OCI-LY1 (cell line): ENCODE measurements at regions not wholly inside any gene's neighbourhood (a gene's known extent, or its start where the extent isn't known, plus 50 kb on each side); places are given as distances from the start of the nearest gene placed in this dataset.

Experiments used
- H2AFZ ChIP-seq: fragments of 200-600 bp; sonication (generic), shearing (Covaris generic); 2 replicates; pipeline ENCODE4 v1.6.0; 2014; ENCODE audit warnings: antibody characterized with exemption, mild to moderate bottlenecking, low read length
- H3F3A ChIP-seq: fragments of 200-600 bp; sonication (generic), shearing (Covaris generic); 2 replicates; pipeline ENCODE4 v1.6.0; 2014; ENCODE audit warnings: mild to moderate bottlenecking, antibody characterized with exemption, low read length, moderate library complexity; ENCODE audit not compliant: insufficient read depth
- H3K27ac ChIP-seq: fragments of 200-600 bp; sonication (generic); 2 replicates; pipeline ENCODE4 v1.5.1; 2014; ENCODE audit warnings: low read length, mixed run types, mild to moderate bottlenecking, low read depth; ENCODE audit not compliant: poor library complexity, severe bottlenecking
- H3K27me3 ChIP-seq: fragments of 200-600 bp; sonication (generic); 2 replicates; pipeline ENCODE4 v1.6.0; 2014; ENCODE audit warnings: antibody characterized with exemption, mild to moderate bottlenecking, low read length, moderate library complexity; ENCODE audit not compliant: insufficient read depth
- H3K36me3 ChIP-seq: fragments of 200-600 bp; sonication (generic); 2 replicates; pipeline ENCODE4 v1.6.1; 2014; ENCODE audit warnings: mild to moderate bottlenecking, antibody characterized with exemption, low read length, moderate library complexity, mixed read lengths; ENCODE audit not compliant: insufficient read depth
- H3K4me1 ChIP-seq: fragments of 200-600 bp; sonication (generic); 2 replicates; pipeline ENCODE4 v1.5.1; 2014; ENCODE audit warnings: mild to moderate bottlenecking, low read length, moderate library complexity; ENCODE audit not compliant: insufficient read depth, severe bottlenecking
- H3K4me2 ChIP-seq: fragments of 200-600 bp; sonication (generic), shearing (Covaris generic); 2 replicates; pipeline ENCODE4 v1.6.1; 2014; ENCODE audit warnings: low read length
- H3K4me3 ChIP-seq: fragments of 200-600 bp; sonication (generic); 2 replicates; pipeline ENCODE4 v1.5.1; 2014; ENCODE audit warnings: low read length, low read depth, mild to moderate bottlenecking, mixed read lengths; ENCODE audit not compliant: poor library complexity, severe bottlenecking
- H3K79me2 ChIP-seq: fragments of 200-600 bp; shearing (Covaris generic); 2 replicates; pipeline ENCODE4 v1.6.1; 2016; ENCODE audit warnings: mixed run types, low read length, mixed read lengths; ENCODE audit not compliant: insufficient read depth
- H3K9ac ChIP-seq: fragments of 200-600 bp; sonication (generic), shearing (Covaris generic); 2 replicates; pipeline ENCODE4 v1.6.1; 2014; ENCODE audit warnings: mild to moderate bottlenecking, low read length, mixed read lengths
- H3K9me2 ChIP-seq: fragments of 200-600 bp; sonication (generic), shearing (Covaris generic); 2 replicates; pipeline ENCODE4 v1.6.1; 2014; ENCODE audit warnings: low read depth, mild to moderate bottlenecking, low read length, mixed read lengths
- H3K9me3 ChIP-seq: fragments of 200-600 bp; shearing (Covaris generic); 2 replicates; pipeline ENCODE4 v1.6.1; 2014; ENCODE audit warnings: low read length, mixed read lengths
- H4K20me1 ChIP-seq: fragments of 200-600 bp; sonication (generic), shearing (Covaris generic); 2 replicates; pipeline ENCODE4 v1.6.0; 2016; ENCODE audit warnings: mild to moderate bottlenecking, low read length; ENCODE audit not compliant: insufficient read depth
- CTCF ChIP-seq: fragments of 200-600 bp; sonication (generic), shearing (Covaris generic); IDR thresholded peaks from 2 replicates; pipeline ENCODE4 v1.5.1; 2017; ENCODE audit warnings: mild to moderate bottlenecking, antibody characterized with exemption, low read length, moderate library complexity, mixed read lengths
- EZH2 ChIP-seq: fragments of 200-600 bp; sonication (generic), shearing (Covaris generic); IDR thresholded peaks from 2 replicates; pipeline ENCODE4 v1.8.0; 2017; ENCODE audit warnings: borderline replicate concordance, mixed run types, mild to moderate bottlenecking, antibody characterized with exemption, low read length, moderate library complexity, mixed read lengths

GRCh38 chr22:48309836-48310235 is 1517.8 kb downstream of the BRD1 start:
- no peaks in the 10 kb centered on the region for H4K20me1 ChIP-seq
- H3K36me3 ChIP-seq = no peaks in the 10 kb centered on the region; the same call in 1 of the 2 replicates

GRCh38 chr22:48309115-48309705 is 1518.5 kb downstream of the BRD1 start:
- H3K9me2 ChIP-seq = no peaks in the 10 kb centered on the region
- TF ChIP-seq EZH2 (no peak), CTCF (no peak)
- H3K9me3 ChIP-seq = peaks cover 8% of the 10 kb centered on the region; the same call in 1 of the 2 replicates
- no peak overlapping the region for H2AFZ ChIP-seq
- no peak overlapping the region for H3K4me2 ChIP-seq
- no peaks in the 10 kb centered on the region for H3K27me3 ChIP-seq
- no peak overlapping the region for H3K9ac ChIP-seq
- no peaks in the 10 kb centered on the region; the same call in 1 of the 2 replicates for H3K36me3 ChIP-seq
- H4K20me1 ChIP-seq = no peaks in the 10 kb centered on the region
- H3K79me2 ChIP-seq = no peaks in the 10 kb centered on the region
- H3K4me1 ChIP-seq = no peaks in the 10 kb centered on the region
- H3K27ac ChIP-seq = no peak overlapping the region
- H3F3A ChIP-seq = no peaks in the 10 kb centered on the region
- H3K4me3 ChIP-seq = no peak overlapping the region

More at GRCh38 chr22:48309836-48310235, 1517.8 kb downstream of the BRD1 start:
- no peaks in the 10 kb centered on the region for H3K9me2 ChIP-seq
- no peak overlapping the region for H3K4me3 ChIP-seq
- no peaks in the 10 kb centered on the region for H3K27me3 ChIP-seq
- TF ChIP-seq EZH2 (no peak), CTCF (no peak)
- peaks cover 8% of the 10 kb centered on the region; the same call in 1 of the 2 replicates for H3K9me3 ChIP-seq
- H3F3A ChIP-seq = no peaks in the 10 kb centered on the region
- no peak overlapping the region for H2AFZ ChIP-seq
- no peak overlapping the region for H3K9ac ChIP-seq
- no peaks in the 10 kb centered on the region for H3K79me2 ChIP-seq
- no peak overlapping the region for H3K27ac ChIP-seq
- H3K4me1 ChIP-seq = no peaks in the 10 kb centered on the region
- no peak overlapping the region for H3K4me2 ChIP-seq

- H3K9me3 ChIP-seq = peaks cover 8% of the 10 kb centered on the region; the same call in 1 of the 2 replicates
- no peaks in the 10 kb centered on the region for H3F3A ChIP-seq
- H3K27me3 ChIP-seq = 0 out of 2 replicates have a peak, but pooled peaks cover 3% of the 10 kb centered on the region
- H3K27ac ChIP-seq = no peak overlapping the region
- no peaks in the 10 kb centered on the region; the same call in 1 of the 2 replicates for H3K36me3 ChIP-seq
- no peaks in the 10 kb centered on the region for H3K9me2 ChIP-seq
- no peak overlapping the region for H3K4me2 ChIP-seq
- no peak overlapping the region for H2AFZ ChIP-seq
- H3K4me1 ChIP-seq = no peaks in the 10 kb centered on the region
- H3K4me3 ChIP-seq = no peak overlapping the region
- no peaks in the 10 kb centered on the region for H4K20me1 ChIP-seq
- no peaks in the 10 kb centered on the region for H3K79me2 ChIP-seq
- TF ChIP-seq CTCF (no peak), EZH2 (no peak)
- no peak overlapping the region for H3K9ac ChIP-seq
These were observed 1519.7 kb downstream of the BRD1 start for GRCh38 chr22:48307931-48308330.
